HG02852 (cell line): ENCODE measurements at regions not wholly inside any gene's neighbourhood (a gene's known extent, or its start where the extent isn't known, plus 50 kb on each side); places are given as distances from the start of the nearest gene placed in this dataset.
"Not testable (repeated sequence)": the region's sequence is repeated elsewhere in the genome, so short reads cannot be mapped to it uniquely, and the experiment has no call there.

Source experiments
- ATAC-seq: cut with Tn5 transposase; IDR thresholded peaks from one replicate; pipeline ENCODE4 v1.9.1; 2021; ENCODE audit warnings: mild to moderate bottlenecking, moderate library complexity; ENCODE audit not compliant: unreplicated experiment

DNA sequence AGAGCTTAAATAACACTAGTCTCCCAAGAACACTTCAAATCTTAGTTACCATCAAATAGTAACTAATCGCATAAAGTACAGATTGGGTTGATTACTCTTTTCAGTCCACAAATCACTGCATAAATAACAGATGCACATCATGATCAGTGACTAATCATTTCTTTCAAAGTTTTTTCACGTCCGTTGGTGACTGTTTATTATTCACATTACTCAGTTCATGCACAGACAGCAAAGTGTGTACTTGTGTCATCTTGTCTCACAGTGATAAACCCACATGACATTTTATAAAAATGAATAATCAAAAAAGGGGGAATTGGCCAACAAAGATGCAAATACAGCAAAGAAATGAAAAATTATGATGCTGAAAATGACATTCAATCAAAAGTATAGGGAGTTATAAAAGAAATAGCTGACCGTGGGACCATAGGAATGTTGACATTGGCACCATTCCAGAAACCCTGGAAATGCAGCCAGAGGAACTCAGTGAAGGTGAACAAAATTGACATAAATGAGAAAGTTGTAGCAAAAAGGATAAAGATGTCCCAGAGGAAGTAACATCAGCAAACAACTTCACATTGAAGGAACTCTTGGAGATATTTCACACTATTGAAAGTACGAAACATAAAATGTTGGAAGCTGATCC is 161.5 kb downstream of the SOX3 start:
- ATAC-seq: no peak

DNA sequence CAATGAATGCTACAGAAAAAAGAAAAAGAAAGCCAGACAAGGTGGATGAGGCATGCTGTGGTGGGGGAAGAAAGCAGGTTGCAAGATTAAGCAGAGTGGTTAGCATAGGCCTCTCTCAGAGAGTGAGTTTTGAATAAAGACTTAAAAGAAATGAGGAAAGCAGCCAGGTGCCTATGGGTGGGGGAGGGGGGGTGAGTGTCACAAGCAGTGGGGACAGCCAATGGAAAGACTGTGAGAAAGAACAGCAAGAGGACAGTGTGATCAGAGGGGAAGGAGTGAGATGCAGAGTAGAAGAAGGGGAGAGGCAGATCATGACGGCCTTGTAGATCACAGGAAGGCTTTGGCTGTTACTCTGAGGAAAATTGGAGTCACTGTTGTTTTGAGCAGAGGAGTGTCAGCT is 162.5 kb downstream of the SOX3 start:
- ATAC-seq: no peak

DNA sequence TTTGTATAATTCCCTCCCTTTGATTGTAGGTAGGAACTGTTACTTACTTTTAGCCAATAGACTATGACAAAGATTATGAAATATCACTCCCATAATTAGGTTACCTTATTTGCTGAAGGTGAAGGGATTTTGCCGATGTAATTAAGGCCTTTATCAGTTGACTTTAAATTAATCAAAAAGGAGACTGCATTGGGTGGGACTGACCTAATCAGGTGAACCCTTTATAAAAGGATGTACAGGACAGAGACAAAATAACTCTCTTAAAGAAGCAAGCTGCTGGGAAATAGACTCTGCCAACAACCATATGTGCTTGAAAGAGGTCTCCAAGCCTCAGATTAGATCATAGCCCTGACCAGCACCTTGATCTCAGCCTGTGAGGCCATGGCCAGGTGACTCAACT is 167.6 kb downstream of the SOX3 start:
- ATAC-seq: no peak

DNA sequence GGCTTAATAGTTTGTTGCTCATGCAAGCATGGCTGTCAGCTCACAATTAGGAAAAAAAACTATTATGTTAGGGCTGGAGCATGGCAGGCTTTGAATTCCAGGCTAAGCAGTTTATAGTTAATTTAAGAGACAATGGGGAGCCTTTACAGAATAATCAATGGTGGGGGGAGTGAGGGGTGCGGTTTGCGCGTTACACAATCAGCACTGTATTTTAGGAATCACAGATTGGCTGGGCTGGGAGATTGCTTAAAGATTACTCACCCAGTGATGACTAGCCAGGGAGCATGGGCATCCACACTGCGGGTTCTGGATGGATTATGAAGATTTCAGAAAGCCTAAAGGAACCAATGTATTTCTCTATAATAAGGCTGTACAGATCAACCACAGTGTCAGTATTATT is 186.6 kb downstream of the SOX3 start:
- no peak for ATAC-seq

DNA sequence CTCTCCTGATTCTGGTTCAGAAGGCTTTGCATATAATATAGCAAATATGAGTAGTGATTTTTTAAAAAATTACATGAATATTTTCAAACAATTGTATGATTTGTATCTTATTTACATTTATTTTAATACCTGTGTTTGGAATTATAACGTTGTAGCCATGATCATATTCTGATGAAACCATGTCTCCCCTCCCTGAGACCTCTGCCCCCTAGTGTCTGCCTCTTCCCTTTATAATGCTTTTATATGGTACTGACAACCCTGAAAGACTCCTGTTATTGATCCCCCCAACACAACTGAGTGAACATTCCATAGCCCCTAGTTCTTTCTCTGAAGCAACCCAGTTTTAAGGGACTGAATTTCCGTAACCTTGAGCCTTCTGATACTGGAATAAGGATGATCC is 187.4 kb downstream of the SOX3 start:
- ATAC-seq: no peak

DNA sequence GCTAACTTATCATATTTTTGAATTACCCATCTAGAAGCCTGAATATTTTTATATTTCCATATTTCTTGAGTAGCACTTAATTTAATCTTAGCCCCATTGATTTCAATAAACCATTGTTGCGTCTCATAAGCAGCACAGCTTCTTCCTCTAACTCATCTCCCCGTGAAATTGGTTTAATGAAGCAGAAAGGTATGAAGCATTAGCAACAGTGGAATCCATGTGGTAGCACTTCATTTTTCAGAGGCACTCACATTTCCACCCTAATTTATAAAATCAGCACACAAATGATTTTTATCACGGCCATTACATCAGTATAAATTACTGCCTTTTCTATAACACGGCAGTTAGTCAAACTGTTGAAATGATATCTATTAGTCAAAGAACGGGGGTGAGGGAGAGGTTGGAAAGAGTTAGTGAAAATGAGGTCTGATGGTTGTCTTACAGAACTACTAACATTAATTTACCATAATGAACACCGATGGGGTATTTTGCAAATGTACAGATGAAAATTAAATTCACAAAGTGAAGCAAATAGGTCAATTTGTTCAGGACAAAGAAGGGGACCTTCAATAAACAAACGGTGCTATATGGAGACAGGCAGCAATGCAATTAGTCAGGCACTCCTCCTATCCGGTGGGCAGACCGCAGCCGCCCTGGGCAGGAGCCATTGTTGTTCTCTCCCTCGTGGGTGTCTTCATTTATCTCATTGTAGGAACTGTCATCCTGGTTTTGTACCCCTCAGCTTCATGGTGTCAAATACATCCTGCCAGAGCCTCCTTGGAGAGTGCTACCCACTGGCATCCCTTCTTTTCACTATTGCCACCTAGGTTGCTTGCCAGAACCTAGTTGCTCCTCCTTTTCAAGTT is 205.7 kb downstream of the SOX3 start:
- ATAC-seq: no peak

DNA sequence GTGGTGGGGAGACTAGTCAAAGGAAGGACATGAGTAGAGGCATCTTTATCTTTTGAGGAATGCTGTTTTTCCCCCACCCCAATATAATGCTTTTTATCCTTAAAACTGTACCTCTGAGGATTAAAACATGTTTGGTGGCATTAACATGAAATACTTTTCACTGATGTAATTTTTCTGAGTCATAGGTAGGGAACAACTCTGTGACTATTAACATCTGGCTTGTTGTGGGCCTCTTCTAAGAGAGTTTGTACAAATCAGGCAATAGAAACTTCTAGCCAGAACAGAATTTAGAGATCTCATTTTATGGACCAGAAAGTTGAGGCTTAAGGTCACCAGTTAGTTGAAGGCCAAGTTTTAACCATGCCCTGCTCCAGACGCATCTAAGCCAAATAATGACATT is 207.6 kb downstream of the SOX3 start:
- ATAC-seq: no peak

DNA sequence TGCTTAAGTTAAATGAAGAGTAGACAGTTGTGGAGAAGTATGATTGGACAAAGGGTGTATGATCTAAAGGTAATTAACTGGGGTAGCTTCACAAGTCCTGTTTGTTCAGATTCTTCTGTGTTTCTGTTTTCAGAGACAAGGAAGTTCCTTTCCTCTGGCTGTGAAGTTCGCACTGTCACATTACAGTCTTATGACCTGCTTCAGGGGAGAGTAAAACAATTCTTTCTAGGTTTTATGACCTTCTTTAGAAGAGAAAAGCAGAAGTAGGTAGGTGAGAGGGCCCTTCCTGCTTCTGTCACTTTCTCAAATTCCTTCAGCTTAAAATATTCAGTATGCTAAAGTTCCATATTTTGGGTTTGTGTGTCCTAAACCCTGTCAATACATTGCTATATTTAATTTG is 211.9 kb downstream of the SOX3 start:
- ATAC-seq: no peak

DNA sequence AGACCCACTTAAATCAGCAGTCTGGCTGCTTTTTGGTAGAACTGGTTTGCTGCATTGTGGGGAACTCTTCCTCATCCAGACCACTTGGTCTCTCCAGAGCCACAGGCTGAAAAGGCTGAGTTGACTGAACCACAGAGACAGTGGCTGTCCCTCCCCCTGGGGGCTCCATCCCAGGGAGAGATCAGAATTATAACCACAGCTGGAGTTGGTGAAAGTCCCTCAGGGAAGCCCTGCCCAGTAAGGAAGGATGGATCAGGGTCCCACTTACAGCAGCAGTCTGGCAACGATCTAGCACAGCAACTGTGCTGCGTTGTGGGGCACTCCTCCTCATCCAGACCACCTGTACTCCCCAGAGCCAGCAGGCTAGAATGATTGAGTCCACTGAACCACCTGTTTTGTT is 212.7 kb downstream of the SOX3 start:
- ATAC-seq: no peak

DNA sequence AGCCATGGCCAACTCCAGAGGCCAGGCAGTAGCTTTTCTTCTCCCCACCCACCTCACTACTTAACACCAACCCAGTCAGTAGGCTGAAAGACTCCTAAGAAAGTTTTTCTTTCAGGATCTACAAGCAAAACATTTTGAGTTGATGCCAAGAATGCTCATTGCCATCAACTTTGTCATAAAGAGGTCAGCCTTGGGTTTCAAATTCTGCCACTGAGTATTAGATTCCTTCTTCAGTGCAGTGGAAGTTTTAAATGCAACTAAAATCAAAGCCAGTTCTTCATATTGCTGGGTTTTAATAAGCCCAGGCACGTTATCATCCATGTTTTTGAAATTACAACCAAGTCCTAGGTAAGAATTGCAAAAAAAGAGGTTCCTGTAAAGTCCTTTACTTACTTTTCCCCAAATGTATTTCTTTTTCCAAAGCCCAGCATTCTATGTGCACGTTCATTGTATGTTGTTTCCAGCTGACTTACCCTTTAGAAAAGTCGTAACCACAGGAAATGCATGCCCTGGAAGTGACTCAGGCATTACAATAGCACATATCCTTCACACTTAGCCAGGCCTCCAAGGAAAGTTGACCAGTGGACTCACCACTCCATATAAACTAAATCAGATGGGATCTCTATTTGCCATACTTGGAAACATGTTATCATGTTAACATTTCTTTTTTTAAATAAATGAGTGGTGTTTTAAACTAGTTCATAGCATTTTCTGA is 229.9 kb downstream of the SOX3 start:
- no peak for ATAC-seq

DNA sequence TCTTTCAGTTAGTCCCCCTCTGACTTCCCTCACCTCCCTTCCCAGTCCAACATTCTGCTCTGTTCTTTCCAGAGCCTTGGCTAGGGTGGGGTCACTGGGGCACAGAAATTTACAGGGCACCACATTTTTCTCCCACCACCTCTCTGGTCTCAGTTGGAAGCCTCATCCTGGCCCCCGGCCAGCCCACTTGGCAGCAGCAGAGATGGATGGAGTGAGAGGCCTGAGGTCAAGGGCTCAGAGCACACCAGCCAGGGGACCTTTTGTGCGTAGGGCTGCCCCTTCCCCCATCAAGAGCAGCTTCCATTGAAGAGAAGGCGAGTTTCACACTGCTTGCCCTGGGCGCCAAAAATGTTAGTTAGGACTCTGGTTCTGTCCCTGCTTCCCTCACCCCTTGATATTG is 230.9 kb downstream of the SOX3 start:
- ATAC-seq: no peak

DNA sequence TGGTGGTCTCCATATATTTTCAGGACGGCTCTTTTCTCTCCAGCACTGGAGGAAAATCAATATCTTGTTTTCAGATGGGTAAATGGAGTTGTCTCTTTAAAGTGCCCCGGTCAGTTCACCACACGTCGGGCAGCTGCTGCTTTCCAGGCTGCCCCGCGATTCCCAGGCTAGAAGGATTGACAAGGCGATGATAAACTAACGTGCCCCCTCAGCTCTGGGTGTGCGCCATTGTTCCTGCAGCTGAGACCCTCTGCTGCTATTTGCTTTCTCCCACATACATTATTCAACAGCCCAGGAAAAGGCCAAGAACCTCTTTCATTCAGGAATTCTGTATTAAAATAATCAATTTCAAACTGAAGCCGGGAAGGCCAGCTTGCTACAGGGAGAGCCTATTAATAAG is 254.5 kb downstream of the SOX3 start:
- no peak for ATAC-seq

DNA sequence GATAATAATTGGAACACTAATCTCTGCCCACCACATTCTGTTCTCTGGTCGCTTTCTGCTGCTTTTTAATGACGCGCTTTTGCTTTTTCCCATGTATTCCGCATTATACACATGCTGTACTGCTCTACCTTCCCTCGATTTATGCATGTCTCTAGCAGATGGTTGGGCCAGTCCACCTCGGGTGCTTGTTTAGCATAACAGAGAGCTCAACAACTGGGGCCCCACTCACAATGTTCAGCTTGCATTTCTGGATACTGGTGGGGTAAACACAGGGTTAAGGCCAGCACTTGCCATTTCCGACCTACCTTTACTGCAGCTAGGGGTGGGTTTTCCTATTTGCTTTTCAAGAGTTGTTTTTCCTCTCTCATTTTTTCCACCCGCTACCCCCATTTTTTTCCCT is 255.8 kb downstream of the SOX3 start:
- no peak for ATAC-seq

DNA sequence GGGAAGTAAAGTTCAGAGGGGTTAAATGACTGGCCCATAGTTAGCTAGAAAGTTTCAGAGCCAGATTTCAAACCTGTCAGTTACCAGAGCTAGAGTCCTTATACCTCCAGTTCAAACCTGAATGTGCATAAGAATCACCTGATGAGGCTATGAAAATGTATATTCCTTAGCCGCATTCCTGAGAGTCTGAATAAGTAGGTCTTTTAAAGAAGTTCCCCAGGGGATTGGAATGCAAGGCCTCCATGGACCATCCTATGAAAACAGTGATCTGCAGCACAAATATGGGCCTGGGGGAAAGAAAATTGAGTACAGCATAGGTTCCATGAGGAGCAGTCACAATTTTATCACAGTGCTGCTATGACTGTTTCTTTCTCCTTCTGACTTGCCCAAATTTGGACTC is 263.9 kb upstream of the CXorf66 start:
- no peak for ATAC-seq

DNA sequence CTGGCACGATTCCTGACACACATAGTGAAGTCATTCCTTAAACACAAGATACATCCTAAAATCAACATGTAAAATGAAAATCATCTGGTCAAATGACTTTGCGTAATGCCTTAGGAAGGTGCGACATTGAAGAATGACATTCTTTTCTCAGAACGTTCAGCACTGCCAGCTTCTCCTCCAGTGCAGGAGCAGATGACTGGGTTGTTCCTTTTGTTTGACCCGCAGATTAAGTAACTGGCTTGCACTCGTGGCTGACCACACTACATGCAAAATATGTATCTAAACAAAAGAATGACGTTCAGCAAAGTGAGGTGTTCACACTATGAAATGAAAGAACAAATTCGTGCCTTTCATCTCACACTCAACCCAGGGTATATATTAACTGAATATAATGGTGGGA is 260.7 kb upstream of the CXorf66 start:
- ATAC-seq: not testable (repeated sequence)

DNA sequence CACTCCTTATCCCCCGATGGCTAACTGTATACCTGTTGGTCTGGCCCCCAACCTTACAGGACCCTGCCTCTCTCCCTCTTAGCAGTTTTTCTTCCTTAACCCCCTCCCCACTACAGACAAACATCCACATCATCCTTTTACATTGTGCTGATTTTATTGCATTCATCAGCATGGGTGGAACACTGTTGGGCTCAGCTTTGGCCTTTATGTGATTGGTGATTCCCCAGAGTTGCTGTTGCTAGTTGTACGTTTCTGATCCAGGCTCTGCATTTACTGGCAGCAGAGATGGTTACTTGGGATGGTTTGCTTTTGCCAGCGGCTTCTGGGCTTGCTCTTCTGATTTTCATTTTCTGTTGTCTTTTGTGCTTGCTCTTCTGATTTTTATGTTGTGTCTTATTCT is 250.6 kb upstream of the CXorf66 start:
- not testable (repeated sequence) for ATAC-seq

DNA sequence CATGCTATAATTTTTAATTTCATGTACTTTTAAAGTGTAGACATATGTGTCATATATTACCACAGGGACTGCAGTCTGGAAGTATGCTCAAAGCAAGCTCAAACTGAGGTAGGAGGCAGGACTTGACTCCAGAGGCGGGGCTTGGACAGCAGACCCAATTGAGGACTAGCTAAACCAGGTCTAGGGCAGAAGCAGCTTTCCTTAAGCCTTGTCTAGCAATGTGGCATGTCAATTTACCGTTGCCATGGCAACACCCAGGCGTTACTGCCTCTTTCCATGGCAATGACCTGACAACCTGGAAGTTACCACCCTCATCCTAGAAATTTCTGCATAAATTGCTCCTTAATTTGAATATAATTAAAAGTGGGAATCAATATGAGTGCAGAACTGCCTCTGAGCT is 249.2 kb upstream of the CXorf66 start:
- not testable (repeated sequence) for ATAC-seq

DNA sequence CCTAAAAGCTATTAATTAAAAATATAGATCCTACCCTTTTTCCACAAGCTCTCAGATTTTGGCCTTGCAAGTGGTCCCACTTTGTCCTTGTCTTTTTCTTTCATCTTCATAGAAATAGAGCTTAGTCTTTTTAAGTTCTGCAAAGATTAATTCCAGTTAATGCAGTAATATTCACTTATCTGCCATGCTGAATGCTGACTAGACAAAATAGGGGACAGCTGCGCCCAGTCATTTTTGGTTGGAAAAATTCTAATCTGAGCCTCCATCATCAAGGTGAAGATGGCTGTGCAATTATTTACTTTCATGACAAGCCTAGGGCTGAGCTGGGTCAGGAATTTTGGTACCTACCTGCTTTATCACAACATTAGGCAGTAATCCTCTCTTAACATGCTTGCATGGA is 241.3 kb upstream of the CXorf66 start:
- no peak for ATAC-seq

DNA sequence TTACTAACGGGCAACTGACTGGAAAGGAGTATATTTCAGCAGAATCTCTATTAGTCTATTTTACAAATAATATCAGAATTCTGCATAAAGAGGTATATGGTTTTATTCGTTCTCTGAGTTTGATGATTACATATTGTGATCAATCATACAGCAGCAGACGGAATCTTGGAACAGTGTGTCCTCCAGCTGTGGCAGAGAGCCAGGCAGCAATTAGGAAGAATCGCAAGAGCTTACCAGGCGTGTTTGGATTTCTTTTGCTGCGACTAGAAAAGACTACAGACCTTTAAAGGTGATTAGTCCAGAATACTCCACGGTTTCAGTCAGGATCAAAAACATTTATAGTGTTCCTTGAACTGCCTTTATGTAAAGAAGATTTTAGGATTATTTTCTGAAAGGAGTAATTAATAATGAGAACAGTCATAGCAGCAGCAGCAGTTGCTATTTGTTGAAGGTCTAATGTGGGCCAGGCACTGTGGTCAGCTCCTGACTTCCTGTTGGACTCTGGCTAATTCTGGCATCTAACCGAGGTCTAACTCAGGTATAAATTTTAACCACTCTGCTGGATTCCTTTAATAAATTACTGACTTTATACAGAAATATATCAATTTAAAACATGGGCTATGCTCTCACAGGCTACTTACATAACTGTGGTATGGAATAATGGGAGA is 225.3 kb upstream of the CXorf66 start:
- no peak for ATAC-seq

DNA sequence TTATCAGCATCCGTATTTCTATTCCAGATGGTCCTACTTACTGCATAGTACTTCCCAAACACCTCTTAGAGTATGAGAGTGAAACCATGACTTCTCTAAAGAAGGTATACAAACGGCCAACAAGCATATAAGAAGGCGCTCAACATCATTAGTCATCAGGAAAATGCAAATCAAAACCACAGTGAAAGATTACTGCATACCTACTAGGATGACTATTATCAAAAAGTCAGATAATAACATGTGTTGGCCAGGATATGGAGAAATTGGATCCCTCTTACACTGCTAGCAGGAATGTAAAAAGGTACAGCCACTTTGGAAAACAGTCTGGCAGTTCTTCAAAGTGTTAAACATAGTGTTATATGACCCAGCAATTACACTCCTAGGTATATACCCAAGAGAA is 215.3 kb upstream of the CXorf66 start:
- ATAC-seq: no peak

DNA sequence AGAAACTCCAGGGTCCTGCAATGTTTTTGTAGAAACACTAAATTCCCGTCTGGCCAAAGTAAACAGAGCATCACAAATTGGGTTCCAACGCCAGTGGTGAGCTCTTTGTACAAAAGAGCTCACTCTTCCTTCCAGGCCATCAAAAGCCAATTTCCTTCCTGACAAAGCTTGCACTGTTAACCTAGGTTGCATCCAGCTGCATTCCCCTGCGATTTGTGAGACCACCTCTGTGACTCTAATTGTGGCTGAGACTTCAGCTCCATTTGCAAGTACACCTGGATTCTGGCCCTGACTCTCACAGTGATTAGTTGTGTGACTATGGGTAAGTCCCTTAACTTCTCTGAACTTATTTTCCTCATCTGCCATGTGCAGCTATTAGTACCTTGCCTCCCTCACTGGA is 212.5 kb upstream of the CXorf66 start:
- no peak for ATAC-seq
